Body of pancreas (tissue), 4 donors: ENCODE measurements at regions not wholly inside any gene's neighbourhood (a gene's known extent, or its start where the extent isn't known, plus 50 kb on each side); places are given as distances from the start of the nearest gene placed in this dataset.

Source experiments
- ATAC-seq: fragments of 150-250 bp; one replicate; pipeline ENCODE4 v1.9.1; 2016
- DNase-seq, 4 donors: peaks; one replicate each; pipeline ENCODE4 v3.0.0-alpha.2; 2019
- H3K27ac ChIP-seq, 4 donors: fragments of 200-600 bp; sonication (generic); 1 replicate in 3 of 4; 2 replicates in 1 of 4; pipeline versions ENCODE4 v1.5.1 to v1.6.1; 2016 to 2019; ENCODE audit warnings: mild to moderate bottlenecking in 1 of 4, mixed read lengths in 1 of 4, moderate library complexity in 1 of 4
- H3K27me3 ChIP-seq, 2 donors: fragments of 200-600 bp; sonication (generic); one replicate each; pipeline ENCODE4 v1.6.0; 2016; ENCODE audit warnings: mild to moderate bottlenecking in 1 of 2
- H3K36me3 ChIP-seq, 2 donors: fragments of 200-600 bp; sonication (generic); replicated peaks in 1 of 2; 2 replicates each; pipeline ENCODE4 v1.5.1; 2016; ENCODE audit warnings: low read depth in 2 of 2; ENCODE audit not compliant: insufficient read depth in 1 of 2
- H3K4me1 ChIP-seq: fragments of 200-600 bp; sonication (generic); one replicate; pipeline ENCODE4 v1.6.0; 2016
- H3K4me3 ChIP-seq, 2 donors: fragments of 200-600 bp; sonication (generic); 1 replicate in 1 of 2; 2 replicates in 1 of 2; pipeline ENCODE4 v1.5.1; 2016 to 2019
- H3K9me3 ChIP-seq, 3 donors: fragments of 200-600 bp; sonication (generic); 1 replicate in 2 of 3; 2 replicates in 1 of 3; pipeline ENCODE4 v1.5.1; 2016
- POLR2A ChIP-seq, 3 donors: fragments of 450-650 bp; IDR thresholded peaks; one replicate each; pipeline ENCODE4 v1.6.1; 2016; ENCODE audit warnings: antibody characterized with exemption in 3 of 3, mild to moderate bottlenecking in 2 of 3
- WGBS, 2 donors: methylation state at CpG; one replicate each; pipeline ENCODE4 v1.1.5; 2017; 5-methylcytosine and 5-hydroxymethylcytosine counted together
- intact Hi-C: fragments of 100-400 bp; cut with DNase I; formaldehyde crosslinking; loops from one replicate; pipeline ENCODE4 v1.15.1; 2023
- TF ChIP-seq, protein P1 (sequence below), 7 experiments: fragments of 450-650 bp in 4 of 7; fragments of 200-600 bp in 3 of 7; sonication (generic) in 3 of 7; IDR thresholded peaks; one replicate each; pipeline ENCODE4 v1.5.1; 2016 to 2019; ENCODE audit warnings: antibody characterized with exemption in 7 of 7

DNA sequence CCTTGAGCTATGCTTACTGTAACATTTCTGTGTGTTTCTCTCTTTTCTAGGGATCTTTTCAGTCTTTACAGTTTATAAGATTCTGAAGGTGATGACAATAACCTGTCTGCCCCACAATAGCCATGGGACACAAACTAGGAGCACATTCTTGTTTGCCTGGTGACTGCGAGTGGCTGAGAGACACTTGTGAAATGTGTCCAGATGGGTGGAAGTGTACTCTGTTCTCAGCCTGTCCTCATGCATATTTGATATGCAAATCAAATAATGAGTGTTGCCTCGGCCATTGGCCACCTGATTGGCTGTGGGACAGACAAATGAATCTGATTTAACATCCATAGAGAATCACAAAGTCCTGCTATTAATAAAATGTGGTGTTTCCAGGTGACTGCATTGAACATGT, 246.2 kb downstream of the HNMT start:
- H3K4me3 ChIP-seq: no peak overlapping the region
- TF ChIP-seq, protein P1, sequence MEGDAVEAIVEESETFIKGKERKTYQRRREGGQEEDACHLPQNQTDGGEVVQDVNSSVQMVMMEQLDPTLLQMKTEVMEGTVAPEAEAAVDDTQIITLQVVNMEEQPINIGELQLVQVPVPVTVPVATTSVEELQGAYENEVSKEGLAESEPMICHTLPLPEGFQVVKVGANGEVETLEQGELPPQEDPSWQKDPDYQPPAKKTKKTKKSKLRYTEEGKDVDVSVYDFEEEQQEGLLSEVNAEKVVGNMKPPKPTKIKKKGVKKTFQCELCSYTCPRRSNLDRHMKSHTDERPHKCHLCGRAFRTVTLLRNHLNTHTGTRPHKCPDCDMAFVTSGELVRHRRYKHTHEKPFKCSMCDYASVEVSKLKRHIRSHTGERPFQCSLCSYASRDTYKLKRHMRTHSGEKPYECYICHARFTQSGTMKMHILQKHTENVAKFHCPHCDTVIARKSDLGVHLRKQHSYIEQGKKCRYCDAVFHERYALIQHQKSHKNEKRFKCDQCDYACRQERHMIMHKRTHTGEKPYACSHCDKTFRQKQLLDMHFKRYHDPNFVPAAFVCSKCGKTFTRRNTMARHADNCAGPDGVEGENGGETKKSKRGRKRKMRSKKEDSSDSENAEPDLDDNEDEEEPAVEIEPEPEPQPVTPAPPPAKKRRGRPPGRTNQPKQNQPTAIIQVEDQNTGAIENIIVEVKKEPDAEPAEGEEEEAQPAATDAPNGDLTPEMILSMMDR (IDR thresholded peaks at IDR 0.05): no peak
- H3K4me1 ChIP-seq: no peaks in the 10 kb centered on the region
- DNase-seq (no peak), ATAC-seq (no peak)
- 31 to 66% methylated on average over 2 of the region's 2 CpGs for WGBS, 2 donors
- H3K36me3 ChIP-seq: no peaks in the 10 kb centered on the region
- H3K27me3 ChIP-seq: no peaks in the 10 kb centered on the region
- H3K9me3 ChIP-seq: no peaks in the 10 kb centered on the region
- no peak overlapping the region for H3K27ac ChIP-seq
- intact Hi-C loops: no loop called here

- H3K9me3 ChIP-seq: no peaks in the 10 kb centered on the region
- DNase-seq: no peak
- H3K4me3 ChIP-seq: no peak overlapping the region
- intact Hi-C loops: no loop called here
- no peak for TF ChIP-seq POLR2A (IDR thresholded peaks at IDR 0.05)
- TF ChIP-seq, protein P1 (IDR thresholded peaks at IDR 0.05): no peak
- no peaks in the 10 kb centered on the region for H3K27me3 ChIP-seq
- no peak overlapping the region for H3K27ac ChIP-seq
- no peaks in the 10 kb centered on the region for H3K36me3 ChIP-seq
- ATAC-seq: no peak
- WGBS, 2 donors: 81 to 88% methylated on average over 2 of the region's 2 CpGs
- no peaks in the 10 kb centered on the region for H3K4me1 ChIP-seq
Observed at GRCh38 chr2:138212434-138212833, 248.2 kb downstream of the HNMT start.

DNA sequence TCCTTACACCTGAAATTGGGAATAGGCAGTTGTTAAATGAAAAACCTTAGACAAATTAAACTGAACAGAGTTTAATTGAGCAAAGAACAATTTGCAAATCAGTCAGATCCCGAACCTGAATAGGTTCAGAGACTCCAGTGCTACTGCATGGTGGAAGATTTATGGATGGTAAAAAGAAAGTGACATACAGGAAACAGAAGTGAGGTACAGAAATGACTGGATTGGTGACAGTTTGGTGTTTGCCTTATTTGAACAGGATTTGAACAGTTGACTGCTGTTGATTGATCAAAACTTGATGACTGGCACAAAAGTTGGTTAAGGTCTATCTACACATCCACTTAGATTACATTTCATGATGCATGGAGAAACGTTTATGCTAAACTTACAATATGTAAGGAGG, 248.8 kb downstream of the HNMT start:
- Histone ChIP-seq H3K27ac (no peak overlapping the region), H3K4me1 (no peaks in the 10 kb centered on the region), H3K36me3 (no peaks in the 10 kb centered on the region), H3K9me3 (no peaks in the 10 kb centered on the region), H3K4me3 (no peak overlapping the region), H3K27me3 (no peaks in the 10 kb centered on the region)
- DNase-seq: no peak
- intact Hi-C loops: no loop called here
- ATAC-seq: no peak
- TF ChIP-seq POLR2A (IDR thresholded peaks at IDR 0.05): no peak
- TF ChIP-seq, protein P1 (IDR thresholded peaks at IDR 0.05): no peak
- WGBS, 2 donors: 56 to 57% methylated on average over 2 of the region's 2 CpGs

DNA sequence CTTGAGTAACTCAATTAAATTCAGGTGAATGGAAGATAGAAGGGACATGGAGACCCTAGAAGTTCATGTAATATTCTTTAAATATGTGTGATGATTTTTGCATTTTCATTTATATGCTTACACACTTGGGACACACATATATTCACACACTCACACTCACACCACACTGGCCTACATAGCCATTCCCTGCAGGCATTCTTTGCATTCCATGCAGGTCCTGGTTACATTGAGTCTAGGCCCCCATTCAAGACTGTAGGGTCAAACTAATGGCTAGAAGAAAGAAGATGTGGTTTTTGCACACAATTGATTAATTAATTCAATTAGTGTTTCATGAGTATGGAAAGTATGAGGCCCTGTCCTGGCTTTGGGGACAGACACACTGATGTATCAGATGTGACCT, 249.4 kb downstream of the HNMT start:
- H3K27ac ChIP-seq: no peak overlapping the region
- H3K27me3 ChIP-seq: no peaks in the 10 kb centered on the region
- no peaks in the 10 kb centered on the region for H3K4me1 ChIP-seq
- DNase-seq (no peak), ATAC-seq (no peak)
- H3K9me3 ChIP-seq: no peaks in the 10 kb centered on the region
- H3K4me3 ChIP-seq: no peak overlapping the region
- no peaks in the 10 kb centered on the region for H3K36me3 ChIP-seq
- intact Hi-C loops: no loop called here
- TF ChIP-seq, protein P1 (IDR thresholded peaks at IDR 0.05): no peak
- no peak for TF ChIP-seq POLR2A (IDR thresholded peaks at IDR 0.05)

DNA sequence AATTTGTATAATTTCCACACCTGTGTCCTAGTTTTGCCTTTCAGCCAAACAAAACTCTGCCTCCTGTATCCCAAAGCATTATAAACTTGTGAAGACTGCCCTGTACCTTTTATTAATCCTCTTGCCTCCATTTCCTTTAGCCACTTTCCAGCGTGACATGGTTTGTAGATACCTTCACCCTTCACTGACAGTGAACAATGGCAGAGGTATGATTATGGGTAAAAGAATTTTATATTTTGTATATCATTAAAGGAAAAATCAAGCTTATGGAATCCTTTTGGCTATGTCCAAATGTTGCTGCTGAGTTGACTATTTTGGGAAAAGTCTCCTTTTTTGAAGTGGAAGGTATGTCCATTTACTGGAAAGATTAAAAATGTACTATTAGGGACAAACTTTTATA, 251.7 kb downstream of the HNMT start:
- ATAC-seq (no peak), DNase-seq (no peak)
- no peaks in the 10 kb centered on the region for H3K36me3 ChIP-seq
- H3K4me3 ChIP-seq: no peak overlapping the region
- no peaks in the 10 kb centered on the region for H3K9me3 ChIP-seq
- no peaks in the 10 kb centered on the region for H3K4me1 ChIP-seq
- TF ChIP-seq POLR2A (IDR thresholded peaks at IDR 0.05): no peak
- TF ChIP-seq, protein P1 (IDR thresholded peaks at IDR 0.05): no peak
- no peak overlapping the region for H3K27ac ChIP-seq
- intact Hi-C loops: no loop called here
- H3K27me3 ChIP-seq: no peaks in the 10 kb centered on the region
- whole genome bisulfite sequencing, 2 donors: 38 to 90% methylated on average over 1 of the region's 1 CpG
